ENCODE measurements at regions not wholly inside any gene's neighbourhood (a gene's known extent, or its start where the extent isn't known, plus 50 kb on each side); places are given as distances from the start of the nearest gene placed in this dataset.

DNA sequence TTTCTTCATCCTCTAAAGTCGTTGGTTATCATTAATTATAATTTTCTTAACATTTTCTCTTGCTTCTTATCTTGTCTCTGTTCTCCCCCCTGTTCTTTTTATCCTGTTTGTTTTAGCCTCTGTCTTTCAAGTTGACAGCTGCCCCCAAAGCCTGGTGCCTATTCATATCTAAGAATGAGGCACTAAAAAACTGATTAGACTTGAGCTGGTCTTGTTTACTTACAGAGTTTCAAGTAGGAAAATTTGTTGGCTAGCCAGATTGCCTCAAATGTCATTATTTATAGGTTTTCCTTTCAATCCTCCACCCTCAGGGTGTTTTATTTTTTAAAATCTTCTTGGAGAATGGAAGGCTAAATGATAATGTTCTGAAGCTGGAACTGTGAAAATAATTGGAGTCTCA lies 236.0 kb downstream of the UTP18 start:
- no peak for DNase-seq

GRCh38 chr17:51499897-51500296 lies 239.6 kb downstream of the UTP18 start:
- no peak for DNase-seq

GRCh38 chr17:51500454-51500853 lies 240.1 kb downstream of the UTP18 start:
- DNase-seq: no peak

DNA sequence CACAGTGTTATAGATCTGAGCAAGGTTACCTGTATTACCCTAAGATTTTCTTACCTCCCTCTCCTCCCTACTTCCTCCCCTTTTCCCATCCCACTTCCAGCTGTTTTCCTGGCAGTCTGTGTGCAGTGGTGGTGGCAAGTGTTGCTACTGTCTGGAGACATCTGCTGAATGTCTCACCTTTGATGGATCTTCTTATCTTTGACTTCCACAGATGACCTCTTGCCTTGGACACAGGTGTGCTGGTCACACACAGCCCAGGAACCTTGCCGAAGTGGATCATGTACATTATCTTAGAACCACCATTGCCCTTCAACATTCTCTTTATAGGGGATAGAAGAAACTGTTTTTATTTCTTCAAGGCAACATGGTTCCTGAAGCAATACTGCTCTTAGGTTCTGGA lies 245.1 kb downstream of the UTP18 start:
- DNase-seq: no peak

DNA sequence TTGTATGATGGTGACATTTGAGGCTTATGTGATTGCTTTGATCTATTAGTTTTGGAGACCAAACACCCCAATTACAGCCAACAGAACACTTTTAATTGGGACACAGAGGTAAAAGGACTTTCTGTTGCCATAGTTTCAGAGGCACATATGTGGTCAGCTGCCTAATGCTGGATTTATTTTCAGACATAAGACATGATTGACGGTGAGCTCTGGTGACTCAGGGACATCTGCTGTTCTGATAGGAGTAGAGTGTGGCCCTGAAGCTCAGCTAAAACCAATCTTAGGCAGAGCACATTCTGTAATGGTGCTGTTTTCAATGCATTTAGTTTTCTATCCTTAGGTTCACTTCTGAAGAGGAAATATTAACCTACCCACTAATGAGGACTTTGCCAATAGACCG lies 247.1 kb downstream of the UTP18 start:
- no peak for DNase-seq

GRCh38 chr17:51508048-51508447 lies 247.7 kb downstream of the UTP18 start:
- DNase-seq: no peak

DNA sequence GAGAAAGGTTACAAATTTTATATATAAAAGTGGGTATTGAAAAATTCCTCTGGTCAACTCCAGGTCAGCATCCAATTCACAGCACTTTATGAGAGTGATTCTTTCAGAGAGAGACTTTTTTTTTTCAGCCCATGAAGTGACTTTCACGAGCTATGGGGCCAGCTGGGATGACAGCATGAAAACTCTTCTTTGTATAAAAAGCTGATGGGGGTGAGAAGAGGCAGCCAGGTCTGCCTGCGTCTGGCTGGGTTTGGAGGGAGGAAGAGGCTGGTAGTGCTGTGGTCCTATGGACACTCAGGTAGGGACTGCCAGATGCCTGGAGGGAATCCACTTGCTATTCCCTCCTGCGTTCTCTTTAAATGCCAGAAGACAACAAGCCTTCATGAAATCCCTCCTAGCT lies 250.6 kb downstream of the UTP18 start:
- no peak for DNase-seq

DNA sequence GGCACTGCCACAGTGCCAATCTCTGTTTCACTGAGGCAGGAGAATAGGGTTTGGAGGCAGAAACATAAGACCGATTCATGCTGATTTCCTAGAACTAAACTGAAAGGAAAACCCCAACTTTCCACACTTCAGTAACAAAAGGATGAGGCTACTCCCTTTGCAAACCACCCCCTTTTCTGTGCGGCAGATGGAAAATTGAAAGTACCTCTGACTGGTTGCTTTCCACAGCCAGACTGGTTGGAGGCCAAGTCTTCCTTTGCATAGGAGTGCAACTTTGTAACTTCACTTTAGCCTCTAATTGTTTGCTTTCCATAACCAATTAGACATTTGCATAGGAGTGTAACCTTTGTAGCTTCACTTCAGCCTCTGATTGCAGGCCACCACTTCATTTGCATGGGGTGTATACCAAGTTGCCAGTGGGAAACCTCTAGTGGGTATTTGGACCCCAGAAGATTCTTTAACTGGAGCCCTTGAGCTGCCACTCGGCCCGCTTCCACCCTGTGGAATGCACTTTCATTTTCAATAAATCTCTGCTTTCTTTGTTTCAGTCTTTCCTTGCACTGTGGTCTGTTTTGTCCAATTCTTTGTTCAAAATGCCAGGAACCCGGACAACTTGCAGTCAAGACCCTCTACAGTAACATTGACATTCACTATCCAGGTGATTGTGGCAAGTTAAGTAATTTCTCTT lies 252.0 kb downstream of the UTP18 start:
- DNase-seq: no peak

DNA sequence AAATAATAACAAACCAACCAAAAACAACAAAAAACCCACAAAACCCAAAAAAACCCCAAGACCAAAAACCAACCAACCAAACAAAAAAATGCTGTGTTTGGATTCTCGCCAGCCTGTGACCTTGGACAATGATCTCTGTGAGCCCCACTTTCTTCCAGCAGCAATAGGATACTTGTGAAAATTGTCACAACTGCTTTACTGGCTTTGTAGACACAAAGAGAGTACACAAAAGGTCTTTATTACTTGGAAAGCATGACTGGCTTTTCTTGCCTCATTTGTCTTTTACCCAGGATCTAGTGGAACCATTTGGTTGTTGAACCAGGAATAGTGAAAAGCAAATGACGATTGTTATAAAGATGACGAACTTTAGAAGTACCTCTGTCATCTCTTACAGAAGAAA lies 256.6 kb downstream of the UTP18 start:
- no peak for DNase-seq

GRCh38 chr17:51524524-51524923 lies 264.2 kb downstream of the UTP18 start:
- DNase-seq: no peak

GRCh38 chr17:51526507-51526906 lies 266.2 kb downstream of the UTP18 start:
- no peak for DNase-seq

GRCh38 chr17:51527225-51527982 lies 267.1 kb downstream of the UTP18 start:
- no peak for DNase-seq

DNA sequence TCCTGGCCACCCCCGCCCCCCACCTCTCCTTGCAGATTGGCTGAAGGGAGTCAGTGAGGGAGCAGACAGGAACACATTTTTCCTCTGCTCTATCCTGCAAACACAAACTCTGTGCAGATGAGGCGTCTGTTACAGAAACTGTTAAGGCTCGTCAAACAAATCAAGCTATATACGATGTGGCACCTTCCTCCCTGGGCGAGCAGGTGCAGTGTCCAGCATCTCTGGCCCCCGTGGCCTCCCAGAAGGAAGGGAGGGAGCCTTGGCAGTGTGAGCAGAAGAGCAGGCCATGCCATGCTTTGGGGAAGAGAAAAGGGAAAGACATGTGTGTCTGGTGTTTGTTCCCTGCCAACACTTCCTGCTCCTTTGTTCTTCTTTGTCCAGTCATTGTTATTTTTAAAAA lies 267.8 kb downstream of the UTP18 start:
- no peak for DNase-seq

- DNase-seq: no peak
Measured at GRCh38 chr17:51533219-51533618, 272.9 kb downstream of the UTP18 start.

DNA sequence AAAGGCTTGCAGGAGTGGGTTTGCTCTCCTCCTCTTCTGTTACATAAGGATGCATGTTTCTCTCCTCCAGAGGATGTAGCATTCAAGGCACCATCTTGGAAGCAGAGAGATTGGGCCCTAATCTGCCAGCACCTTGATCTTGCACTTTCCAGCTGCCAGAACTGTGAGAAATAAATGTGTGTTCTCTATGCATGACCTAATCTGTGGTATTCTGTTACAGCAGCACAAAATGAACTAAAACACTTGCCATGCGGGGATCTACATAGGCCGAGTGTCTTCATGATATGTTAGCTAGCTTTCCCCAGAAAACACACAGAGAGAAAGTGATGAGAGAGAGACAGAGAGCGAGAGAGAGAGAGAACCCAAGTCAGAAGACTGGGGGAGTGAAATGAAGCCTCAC lies 273.5 kb downstream of the UTP18 start:
- DNase-seq: no peak

- no peak for DNase-seq
Measured at GRCh38 chr17:51536627-51537026, 276.3 kb downstream of the UTP18 start.

GRCh38 chr17:51537996-51538550 lies 277.7 kb downstream of the UTP18 start:
- no peak for DNase-seq

GRCh38 chr17:51540151-51540550 lies 279.8 kb downstream of the UTP18 start:
- DNase-seq: no peak

- DNase-seq: no peak
Measured at GRCh38 chr17:51541215-51541614, 280.9 kb downstream of the UTP18 start.

DNA sequence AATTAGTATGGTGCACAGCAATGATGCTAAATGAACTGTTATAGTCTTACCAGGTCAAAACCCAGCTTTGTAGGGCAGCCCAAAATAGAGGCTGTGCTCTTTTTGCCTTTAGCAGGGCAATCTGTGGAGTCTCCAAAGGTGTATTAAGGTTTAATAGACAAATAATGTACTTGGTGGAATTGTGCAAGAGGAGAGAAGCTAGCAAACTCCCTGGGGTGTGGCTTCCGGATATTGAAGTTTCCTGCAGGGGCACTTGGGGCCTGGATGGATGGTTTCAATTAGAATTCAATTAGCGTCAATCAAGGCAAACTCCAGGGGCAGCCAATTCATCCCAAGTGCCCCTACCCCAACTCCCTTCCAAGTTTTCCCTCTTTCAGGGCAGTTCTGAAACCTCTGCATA lies 285.8 kb downstream of the UTP18 start:
- DNase-seq: no peak

DNA sequence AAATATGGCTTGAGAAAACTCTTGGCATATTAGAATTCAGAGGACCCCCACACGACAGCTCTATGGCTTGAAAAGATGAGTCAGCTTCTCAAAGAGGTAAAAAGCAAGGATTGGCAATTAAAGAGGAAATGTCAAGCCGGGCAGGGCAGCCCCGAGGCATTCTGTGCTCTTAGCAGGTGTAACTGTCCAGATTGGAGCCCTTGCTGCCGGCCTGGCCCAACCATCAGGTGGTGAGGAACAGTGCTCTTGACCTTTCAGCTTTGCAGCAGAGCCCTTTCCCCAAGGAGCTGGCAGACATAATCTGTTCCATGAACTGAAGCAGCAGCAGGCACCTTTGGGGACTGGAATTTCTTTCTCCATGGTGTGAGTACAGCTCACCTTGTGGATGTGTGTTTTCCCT lies 287.8 kb downstream of the UTP18 start:
- no peak for DNase-seq

GRCh38 chr17:51555153-51555552 lies 294.8 kb downstream of the UTP18 start:
- no peak for DNase-seq

GRCh38 chr17:51559778-51560177 lies 299.4 kb downstream of the UTP18 start:
- DNase-seq: no peak

- no peak for DNase-seq
Measured at GRCh38 chr17:51560398-51560797, 300.1 kb downstream of the UTP18 start.

GRCh38 chr17:51563961-51564360 lies 303.6 kb downstream of the UTP18 start:
- DNase-seq: no peak
